WTC11 (cell line): ENCODE measurements at regions not wholly inside any gene's neighbourhood (a gene's known extent, or its start where the extent isn't known, plus 50 kb on each side); places are given as distances from the start of the nearest gene placed in this dataset.
A peak's percentile ranks its signal among the peaks of the same experiment; 100 is the strongest.

Source experiments
- ATAC-seq: fragments of 200-7000 bp; cut with Tn5 transposase; 2 replicates; pipeline ENCODE4 v1.10.0; 2021; ENCODE audit warnings: mild to moderate bottlenecking, moderate library complexity
- CTCF ChIA-PET: fragments of 300-600 bp; sonication (Branson Sonifier 250); formaldehyde crosslinking; loops from one replicate; lab custom pipeline; 2021; ENCODE audit warnings: antibody characterized with exemption; lab: Charles Lee
- POLR2A ChIA-PET: fragments of 350-600 bp; sonication (Branson Sonifier 250); formaldehyde crosslinking; loops from one replicate; lab custom pipeline; 2021; ENCODE audit warnings: antibody characterized with exemption; lab: Charles Lee
- DNase-seq: peaks from one replicate; pipeline ENCODE4 v3.0.0; 2021; ENCODE audit warnings: low spot score
- H3K27ac Mint-ChIP-seq: 2 replicates; pipeline ENCODE4 v1.8.0; 2021; ENCODE audit warnings: mixed read lengths
- H3K27me3 Mint-ChIP-seq: 2 replicates; pipeline ENCODE4 v1.8.0; 2021; ENCODE audit warnings: low read depth, mild to moderate bottlenecking, moderate library complexity, mixed read lengths
- H3K36me3 Mint-ChIP-seq: 2 replicates; pipeline ENCODE4 v1.8.0; 2021; ENCODE audit warnings: mixed read lengths
- H3K4me1 Mint-ChIP-seq: 2 replicates; pipeline ENCODE4 v1.8.0; 2022; ENCODE audit warnings: mixed read lengths
- H3K4me3 Mint-ChIP-seq: 2 replicates; pipeline ENCODE4 v1.8.0; 2021; ENCODE audit warnings: mild to moderate bottlenecking, moderate library complexity, mixed read lengths
- H3K9me3 Mint-ChIP-seq: 2 replicates; pipeline ENCODE4 v1.8.0; 2021; ENCODE audit warnings: mixed read lengths
- ATF1 ChIP-seq: sonication (generic); formaldehyde crosslinking; IDR thresholded peaks from 2 replicates; pipeline ENCODE4 v1.8.1; 2023; ENCODE audit warnings: mild to moderate bottlenecking, moderate library complexity, missing genetic modification reagents
- ELF4 ChIP-seq: sonication (generic); formaldehyde crosslinking; IDR thresholded peaks from 2 replicates; pipeline ENCODE4 v1.8.1; 2022; ENCODE audit warnings: low read depth, mild to moderate bottlenecking, moderate library complexity, missing genetic modification reagents
- ESRRA ChIP-seq: sonication (generic); formaldehyde crosslinking; IDR thresholded peaks from 2 replicates; pipeline ENCODE4 v1.8.1; 2022; ENCODE audit warnings: mild to moderate bottlenecking, missing genetic modification reagents, borderline replicate concordance
- FOXK1 ChIP-seq: sonication (generic); formaldehyde crosslinking; IDR thresholded peaks from 2 replicates; pipeline ENCODE4 v1.8.0; 2022; ENCODE audit warnings: mild to moderate bottlenecking, moderate library complexity, missing genetic modification reagents
- FOXP1 ChIP-seq: sonication (generic); formaldehyde crosslinking; IDR thresholded peaks from 2 replicates; pipeline ENCODE4 v1.8.0; 2022; ENCODE audit warnings: missing genetic modification reagents, mild to moderate bottlenecking, moderate library complexity, borderline replicate concordance
- GABPB1 ChIP-seq: sonication (generic); formaldehyde crosslinking; IDR thresholded peaks from 2 replicates; pipeline ENCODE4 v1.8.1; 2023; ENCODE audit warnings: mild to moderate bottlenecking, missing genetic modification reagents
- GRHL2 ChIP-seq: fragments of 250-450 bp; sonication (Bioruptor Pico); IDR thresholded peaks from 2 replicates; pipeline ENCODE4 v1.8.0; 2022; ENCODE audit warnings: mild to moderate bottlenecking, moderate library complexity; ENCODE audit not compliant: insufficient replicate concordance, severe bottlenecking
- GTF2I ChIP-seq: fragments of 250-450 bp; sonication (Bioruptor Pico); conservative IDR thresholded peaks from 2 replicates; pipeline ENCODE4 v1.4.0; 2021; ENCODE audit warnings: mild to moderate bottlenecking
- JAZF1 ChIP-seq: fragments of 250-450 bp; sonication (Bioruptor Pico); IDR thresholded peaks from 2 replicates; pipeline ENCODE4 v1.9.0; 2021; ENCODE audit warnings: moderate library complexity, mild to moderate bottlenecking, inconsistent platforms
- NFYB ChIP-seq: sonication (generic); formaldehyde crosslinking; conservative IDR thresholded peaks from 2 replicates; pipeline ENCODE4 v1.8.0; 2022; ENCODE audit warnings: low read depth, missing genetic modification reagents
- NR1H2 ChIP-seq: sonication (generic); formaldehyde crosslinking; IDR thresholded peaks from 2 replicates; pipeline ENCODE4 v1.9.0; 2021; ENCODE audit warnings: mild to moderate bottlenecking, moderate library complexity, missing genetic modification reagents
- ZBTB21 ChIP-seq: sonication (generic); formaldehyde crosslinking; IDR thresholded peaks from 2 replicates; pipeline ENCODE4 v1.8.1; 2023; ENCODE audit warnings: mild to moderate bottlenecking, missing genetic modification reagents, borderline replicate concordance
- ZNF121 ChIP-seq: sonication (generic); formaldehyde crosslinking; IDR thresholded peaks from 2 replicates; pipeline ENCODE4 v1.8.0; 2023; ENCODE audit warnings: missing genetic modification reagents
- TF ChIP-seq, protein P1 (sequence below): sonication (generic); formaldehyde crosslinking; IDR thresholded peaks from 2 replicates; pipeline ENCODE4 v1.8.1; 2022; ENCODE audit warnings: low read depth, missing genetic modification reagents, borderline replicate concordance
- TF ChIP-seq, protein P2 (sequence below): sonication (generic); formaldehyde crosslinking; IDR thresholded peaks from 2 replicates; pipeline ENCODE4 v1.8.1; 2023; ENCODE audit warnings: mild to moderate bottlenecking, missing genetic modification reagents, moderate library complexity
- TF ChIP-seq, protein P3 (sequence below): sonication (generic); formaldehyde crosslinking; IDR thresholded peaks from 2 replicates; pipeline ENCODE4 v1.8.0; 2022; ENCODE audit warnings: mild to moderate bottlenecking, missing genetic modification reagents
- TF ChIP-seq, protein P4 (sequence below): sonication (generic); formaldehyde crosslinking; IDR thresholded peaks from 2 replicates; pipeline ENCODE4 v1.8.0; 2022; ENCODE audit warnings: mild to moderate bottlenecking, missing genetic modification reagents
- TF ChIP-seq, protein P5 (sequence below): fragments of 250-450 bp; sonication (Bioruptor Pico); IDR thresholded peaks from 2 replicates; pipeline ENCODE4 v1.9.0; 2021; ENCODE audit warnings: moderate library complexity, mild to moderate bottlenecking, inconsistent platforms, borderline replicate concordance

DNA sequence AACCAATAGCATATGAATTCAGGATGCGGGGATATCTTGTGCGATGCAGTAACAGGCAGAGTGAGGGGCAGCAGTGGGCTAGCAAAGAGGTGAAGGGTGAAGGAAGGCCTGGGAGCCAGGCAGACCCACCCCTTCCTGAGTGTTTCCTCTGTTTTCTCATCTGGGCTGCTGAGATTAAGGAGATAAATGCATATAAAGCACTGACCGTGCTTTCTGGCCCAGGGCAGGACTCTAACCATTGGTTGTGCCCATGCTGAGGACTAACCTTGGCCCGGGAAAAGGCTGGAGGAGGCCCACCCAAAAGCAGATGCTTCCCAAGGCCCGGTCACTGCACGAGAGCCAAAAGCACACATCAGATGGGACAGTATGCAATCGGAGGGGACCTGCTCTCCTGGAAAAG is 87.6 kb downstream of the PSMG1 start (continued):
- TF ChIP-seq JAZF1 (CRISPR knock-in tag): no peak

DNA sequence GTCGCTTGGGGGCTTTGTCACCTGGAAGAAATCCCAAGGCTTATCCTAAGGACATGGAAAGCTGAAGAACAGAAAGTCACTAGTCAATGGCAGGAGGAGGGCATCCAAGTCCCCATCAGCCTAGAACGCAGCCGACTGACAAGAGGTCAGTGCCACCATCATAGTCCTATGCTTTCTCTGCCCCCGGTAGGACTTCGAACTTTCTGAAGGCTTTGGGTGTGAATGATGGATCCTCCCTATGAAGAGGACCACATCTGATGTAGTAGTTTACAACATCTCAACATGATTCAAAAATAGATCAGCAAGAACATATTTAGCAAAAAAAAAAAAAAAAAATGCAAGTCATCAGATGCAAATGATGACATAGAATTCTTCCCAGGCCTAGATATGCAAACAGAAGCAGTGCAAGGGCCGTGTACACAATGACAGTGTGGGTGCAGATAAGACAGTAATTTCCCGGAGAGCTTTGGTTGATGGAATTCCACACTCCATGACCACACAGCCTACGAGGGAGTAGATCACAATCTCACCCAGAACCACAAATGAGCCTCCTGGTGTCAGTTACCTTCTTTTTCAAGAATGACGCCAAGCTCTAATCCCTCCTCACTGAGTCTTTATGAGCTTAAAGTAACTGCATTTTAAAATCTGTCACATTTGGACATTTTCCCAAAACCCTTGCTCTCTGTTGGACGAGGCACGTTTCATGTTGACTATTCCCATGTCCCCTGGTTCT is 88.2 kb downstream of the PSMG1 start:
- ChIA-PET CTCF (interaction anchor here (0.9 to 3.5 kb wide), 3 partner anchors 8 to 43 kb away, joined by 3 to 17 read pairs (median 13); no protein-coding TSS in a partner anchor), POLR2A (no interaction called here)
- Mint-ChIP-seq H3K9me3 (peaks cover 6% of the 10 kb centered on the region), H3K27ac (no peak overlapping the region), H3K36me3 (peaks cover 5% of the 10 kb centered on the region), H3K4me1 (peaks cover 16% of the 10 kb centered on the region), H3K27me3 (no peaks in the 10 kb centered on the region; the same call in 1 of the 2 replicates), H3K4me3 (no peak overlapping the region)
- DNase-seq: no peak
- ATAC-seq: no peak
- TF ChIP-seq GABPB1 (CRISPR knock-in tag): peak; percentile 75
- no peak for TF ChIP-seq NFYB (CRISPR knock-in tag)

DNA sequence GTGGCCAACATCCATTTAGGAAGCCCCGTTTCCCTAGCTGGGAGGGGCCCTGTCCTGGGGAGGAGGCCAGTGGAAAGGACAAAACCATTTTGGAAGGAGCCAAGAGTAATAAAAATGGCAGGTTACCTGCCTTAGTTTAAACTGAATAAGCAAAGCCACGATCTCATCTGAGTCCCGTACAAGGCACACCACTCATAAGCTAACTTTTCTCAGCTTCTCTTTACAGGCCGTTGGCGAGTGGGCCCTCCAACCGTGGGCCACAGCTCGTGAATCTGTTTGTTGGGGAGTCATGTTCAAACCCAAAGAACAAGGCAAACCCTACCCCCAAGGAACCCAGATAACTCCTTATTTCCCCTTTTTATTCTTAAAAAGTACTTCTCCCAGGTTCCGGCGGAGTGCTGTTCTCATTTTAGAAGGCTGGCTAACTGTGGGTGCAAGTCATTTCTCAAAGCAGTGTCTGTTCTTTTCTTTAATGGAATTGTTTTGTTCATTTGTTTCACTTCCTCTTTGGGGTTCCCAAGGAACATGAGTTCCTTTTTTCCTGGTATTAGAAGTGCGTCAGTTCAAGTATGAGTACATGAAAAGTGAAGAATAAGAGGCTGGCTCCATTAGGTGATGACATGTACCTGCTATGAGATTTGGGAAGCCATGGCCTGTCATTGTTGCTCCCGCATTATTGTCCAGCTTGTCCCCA is 89.0 kb downstream of the PSMG1 start:
- DNase-seq (no peak), ATAC-seq (no peak)
- POLR2A ChIA-PET: no interaction called here
- Mint-ChIP-seq H3K36me3 (no peaks in the 10 kb centered on the region), H3K27me3 (no peaks in the 10 kb centered on the region; the same call in 1 of the 2 replicates)
- no peak for TF ChIP-seq FOXP1 (CRISPR knock-in tag)
- TF ChIP-seq, all 79 proteins: peak for 0
- H3K9me3 Mint-ChIP-seq: peaks cover 7% of the 10 kb centered on the region; the same call in 1 of the 2 replicates
- no peak overlapping the region for H3K27ac Mint-ChIP-seq
- peaks cover 16% of the 10 kb centered on the region for H3K4me1 Mint-ChIP-seq
- CTCF ChIA-PET: interaction anchor here (0.9 kb wide), 1 partner anchor 466 kb away, joined by 3 read pairs; no protein-coding TSS in a partner anchor
- H3K4me3 Mint-ChIP-seq: no peak overlapping the region

DNA sequence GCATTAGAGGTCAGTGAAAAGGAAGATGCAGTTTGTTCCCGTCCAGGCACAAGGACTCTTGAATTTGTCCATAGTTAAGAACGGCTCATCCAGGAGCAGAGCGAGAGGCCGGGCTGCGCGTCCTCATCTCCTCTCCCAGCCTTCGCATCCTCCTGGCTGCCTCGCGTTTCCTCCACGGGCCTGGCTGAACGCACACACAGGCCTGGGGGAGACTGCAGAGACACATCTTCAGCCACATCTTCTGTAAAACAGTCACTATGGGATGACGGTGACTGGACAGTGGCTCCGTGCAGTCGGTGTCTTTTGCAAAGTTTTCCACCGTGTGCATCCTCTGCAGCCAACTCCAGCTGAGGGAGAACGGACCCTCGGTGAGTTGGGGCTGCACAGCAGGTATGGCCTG is 89.7 kb downstream of the PSMG1 start:
- no peak for ATAC-seq
- POLR2A ChIA-PET: no interaction called here
- H3K4me3 Mint-ChIP-seq: no peak overlapping the region

DNA sequence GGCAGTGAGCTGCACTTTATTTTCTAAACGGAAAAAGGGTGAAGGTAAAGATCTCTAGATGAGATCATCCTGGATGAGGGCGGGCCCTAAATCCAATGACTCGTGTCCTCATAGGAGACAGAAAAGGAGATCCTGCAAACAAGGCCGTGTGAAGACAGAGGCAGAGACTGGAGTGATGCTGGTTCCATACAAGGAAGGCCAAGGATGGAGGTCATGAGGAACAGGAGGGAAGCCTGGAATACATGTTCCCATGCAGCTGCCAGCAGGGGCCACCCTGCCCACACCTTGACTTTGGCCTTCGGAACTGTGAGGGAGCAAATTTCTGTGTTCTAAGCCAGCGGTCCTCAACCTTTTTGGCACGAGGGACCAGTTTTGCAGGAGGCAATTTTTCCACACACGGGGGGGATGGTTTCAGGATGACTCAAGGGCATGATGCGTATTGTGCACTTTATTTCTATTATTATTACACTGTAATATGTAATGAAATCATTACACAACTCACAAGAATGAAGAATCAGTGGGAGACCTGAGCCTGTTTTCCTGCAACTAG is 94.3 kb downstream of the PSMG1 start:
- DNase-seq (no peak), ATAC-seq (no peak)
- Mint-ChIP-seq H3K4me3 (no peak overlapping the region), H3K27me3 (no peaks in the 10 kb centered on the region; the same call in 1 of the 2 replicates), H3K9me3 (peaks cover 14% of the 10 kb centered on the region), H3K36me3 (peaks cover 3% of the 10 kb centered on the region), H3K27ac (no peak overlapping the region), H3K4me1 (peaks cover under 1% of the 10 kb centered on the region; the same call in 1 of the 2 replicates)
- ChIA-PET CTCF (interaction anchor here (0.6 to 1.5 kb wide), 2 partner anchors 48 to 216 kb away, joined by 3 read pairs; no protein-coding TSS in a partner anchor), POLR2A (no interaction called here)
- TF ChIP-seq FOXK1 (CRISPR knock-in tag) (no peak), GTF2I (no peak), ZNF121 (no peak), ESRRA (CRISPR knock-in tag) (no peak), ELF4 (CRISPR knock-in tag) (no peak), GRHL2 (CRISPR knock-in tag) (no peak), NR1H2 (CRISPR knock-in tag) (no peak)
- TF ChIP-seq, protein P1, sequence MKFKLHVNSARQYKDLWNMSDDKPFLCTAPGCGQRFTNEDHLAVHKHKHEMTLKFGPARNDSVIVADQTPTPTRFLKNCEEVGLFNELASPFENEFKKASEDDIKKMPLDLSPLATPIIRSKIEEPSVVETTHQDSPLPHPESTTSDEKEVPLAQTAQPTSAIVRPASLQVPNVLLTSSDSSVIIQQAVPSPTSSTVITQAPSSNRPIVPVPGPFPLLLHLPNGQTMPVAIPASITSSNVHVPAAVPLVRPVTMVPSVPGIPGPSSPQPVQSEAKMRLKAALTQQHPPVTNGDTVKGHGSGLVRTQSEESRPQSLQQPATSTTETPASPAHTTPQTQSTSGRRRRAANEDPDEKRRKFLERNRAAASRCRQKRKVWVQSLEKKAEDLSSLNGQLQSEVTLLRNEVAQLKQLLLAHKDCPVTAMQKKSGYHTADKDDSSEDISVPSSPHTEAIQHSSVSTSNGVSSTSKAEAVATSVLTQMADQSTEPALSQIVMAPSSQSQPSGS (CRISPR knock-in tag): no peak
- TF ChIP-seq, protein P2, sequence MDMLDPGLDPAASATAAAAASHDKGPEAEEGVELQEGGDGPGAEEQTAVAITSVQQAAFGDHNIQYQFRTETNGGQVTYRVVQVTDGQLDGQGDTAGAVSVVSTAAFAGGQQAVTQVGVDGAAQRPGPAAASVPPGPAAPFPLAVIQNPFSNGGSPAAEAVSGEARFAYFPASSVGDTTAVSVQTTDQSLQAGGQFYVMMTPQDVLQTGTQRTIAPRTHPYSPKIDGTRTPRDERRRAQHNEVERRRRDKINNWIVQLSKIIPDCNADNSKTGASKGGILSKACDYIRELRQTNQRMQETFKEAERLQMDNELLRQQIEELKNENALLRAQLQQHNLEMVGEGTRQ (CRISPR knock-in tag): no peak
- TF ChIP-seq, protein P3, sequence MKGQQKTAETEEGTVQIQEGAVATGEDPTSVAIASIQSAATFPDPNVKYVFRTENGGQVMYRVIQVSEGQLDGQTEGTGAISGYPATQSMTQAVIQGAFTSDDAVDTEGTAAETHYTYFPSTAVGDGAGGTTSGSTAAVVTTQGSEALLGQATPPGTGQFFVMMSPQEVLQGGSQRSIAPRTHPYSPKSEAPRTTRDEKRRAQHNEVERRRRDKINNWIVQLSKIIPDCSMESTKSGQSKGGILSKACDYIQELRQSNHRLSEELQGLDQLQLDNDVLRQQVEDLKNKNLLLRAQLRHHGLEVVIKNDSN (CRISPR knock-in tag): no peak
- TF ChIP-seq, protein P4, sequence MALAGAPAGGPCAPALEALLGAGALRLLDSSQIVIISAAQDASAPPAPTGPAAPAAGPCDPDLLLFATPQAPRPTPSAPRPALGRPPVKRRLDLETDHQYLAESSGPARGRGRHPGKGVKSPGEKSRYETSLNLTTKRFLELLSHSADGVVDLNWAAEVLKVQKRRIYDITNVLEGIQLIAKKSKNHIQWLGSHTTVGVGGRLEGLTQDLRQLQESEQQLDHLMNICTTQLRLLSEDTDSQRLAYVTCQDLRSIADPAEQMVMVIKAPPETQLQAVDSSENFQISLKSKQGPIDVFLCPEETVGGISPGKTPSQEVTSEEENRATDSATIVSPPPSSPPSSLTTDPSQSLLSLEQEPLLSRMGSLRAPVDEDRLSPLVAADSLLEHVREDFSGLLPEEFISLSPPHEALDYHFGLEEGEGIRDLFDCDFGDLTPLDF: no peak

More for the DNA sequence above, 89.7 kb downstream of the PSMG1 start:
- TF ChIP-seq ZNF121 (no peak), GTF2I (no peak), ATF1 (CRISPR knock-in tag) (no peak), ZBTB21 (CRISPR knock-in tag) (no peak)
- TF ChIP-seq, protein P5, sequence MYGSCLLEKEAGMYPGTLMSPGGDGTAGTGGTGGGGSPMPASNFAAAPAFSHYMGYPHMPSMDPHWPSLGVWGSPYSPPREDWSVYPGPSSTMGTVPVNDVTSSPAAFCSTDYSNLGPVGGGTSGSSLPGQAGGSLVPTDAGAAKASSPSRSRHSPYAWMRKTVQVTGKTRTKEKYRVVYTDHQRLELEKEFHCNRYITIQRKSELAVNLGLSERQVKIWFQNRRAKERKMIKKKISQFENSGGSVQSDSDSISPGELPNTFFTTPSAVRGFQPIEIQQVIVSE: no peak
- Mint-ChIP-seq H3K9me3 (peaks cover 14% of the 10 kb centered on the region), H3K4me1 (peaks cover 13% of the 10 kb centered on the region), H3K27me3 (no peaks in the 10 kb centered on the region; the same call in 1 of the 2 replicates), H3K36me3 (peaks cover 3% of the 10 kb centered on the region), H3K27ac (no peak overlapping the region)
- CTCF ChIA-PET: interaction anchor here (0.9 kb wide), 1 partner anchor 466 kb away, joined by 3 read pairs; no protein-coding TSS in a partner anchor
- DNase-seq: no peak
